ENCODE measurements at regions not wholly inside any gene's neighbourhood (a gene's known extent, or its start where the extent isn't known, plus 50 kb on each side); places are given as distances from the start of the nearest gene placed in this dataset.

DNA sequence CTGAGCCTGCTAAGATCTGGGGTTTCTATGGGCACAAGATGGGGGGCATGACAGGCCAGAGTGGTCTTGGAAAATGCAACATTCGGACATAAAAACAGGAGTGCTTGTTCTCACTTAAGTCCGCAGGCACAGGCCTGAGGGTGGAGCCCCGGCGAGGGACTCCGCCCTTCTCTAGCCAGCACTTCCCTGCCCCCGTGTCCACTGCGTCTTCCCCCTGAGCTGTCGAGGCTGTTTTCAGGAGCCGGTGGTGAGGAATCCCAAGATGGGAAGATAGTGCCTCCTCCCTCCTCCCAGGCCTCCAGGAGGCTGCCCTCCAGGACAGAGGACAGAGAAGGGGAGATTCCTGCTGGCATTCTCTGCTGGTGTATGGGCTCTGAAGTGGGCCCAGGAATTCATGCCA lies 105.2 kb downstream of the TLR5 start:
- H3K36me3 ChIP-seq: no peaks in the 10 kb centered on the region
- H3K27me3 ChIP-seq: no peaks in the 10 kb centered on the region
- H3K4me3 ChIP-seq: no peak overlapping the region
- DNase-seq (no peak), ATAC-seq (no peak)
- no peaks in the 10 kb centered on the region for H3K4me1 ChIP-seq
- no peaks in the 10 kb centered on the region for H3K9me3 ChIP-seq
- intact Hi-C loops (cut with DNase I): no loop called here
- no peak overlapping the region for H3K27ac ChIP-seq
- TF ChIP-seq, protein P1, sequence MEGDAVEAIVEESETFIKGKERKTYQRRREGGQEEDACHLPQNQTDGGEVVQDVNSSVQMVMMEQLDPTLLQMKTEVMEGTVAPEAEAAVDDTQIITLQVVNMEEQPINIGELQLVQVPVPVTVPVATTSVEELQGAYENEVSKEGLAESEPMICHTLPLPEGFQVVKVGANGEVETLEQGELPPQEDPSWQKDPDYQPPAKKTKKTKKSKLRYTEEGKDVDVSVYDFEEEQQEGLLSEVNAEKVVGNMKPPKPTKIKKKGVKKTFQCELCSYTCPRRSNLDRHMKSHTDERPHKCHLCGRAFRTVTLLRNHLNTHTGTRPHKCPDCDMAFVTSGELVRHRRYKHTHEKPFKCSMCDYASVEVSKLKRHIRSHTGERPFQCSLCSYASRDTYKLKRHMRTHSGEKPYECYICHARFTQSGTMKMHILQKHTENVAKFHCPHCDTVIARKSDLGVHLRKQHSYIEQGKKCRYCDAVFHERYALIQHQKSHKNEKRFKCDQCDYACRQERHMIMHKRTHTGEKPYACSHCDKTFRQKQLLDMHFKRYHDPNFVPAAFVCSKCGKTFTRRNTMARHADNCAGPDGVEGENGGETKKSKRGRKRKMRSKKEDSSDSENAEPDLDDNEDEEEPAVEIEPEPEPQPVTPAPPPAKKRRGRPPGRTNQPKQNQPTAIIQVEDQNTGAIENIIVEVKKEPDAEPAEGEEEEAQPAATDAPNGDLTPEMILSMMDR (IDR thresholded peaks at IDR 0.05): no peak

DNA sequence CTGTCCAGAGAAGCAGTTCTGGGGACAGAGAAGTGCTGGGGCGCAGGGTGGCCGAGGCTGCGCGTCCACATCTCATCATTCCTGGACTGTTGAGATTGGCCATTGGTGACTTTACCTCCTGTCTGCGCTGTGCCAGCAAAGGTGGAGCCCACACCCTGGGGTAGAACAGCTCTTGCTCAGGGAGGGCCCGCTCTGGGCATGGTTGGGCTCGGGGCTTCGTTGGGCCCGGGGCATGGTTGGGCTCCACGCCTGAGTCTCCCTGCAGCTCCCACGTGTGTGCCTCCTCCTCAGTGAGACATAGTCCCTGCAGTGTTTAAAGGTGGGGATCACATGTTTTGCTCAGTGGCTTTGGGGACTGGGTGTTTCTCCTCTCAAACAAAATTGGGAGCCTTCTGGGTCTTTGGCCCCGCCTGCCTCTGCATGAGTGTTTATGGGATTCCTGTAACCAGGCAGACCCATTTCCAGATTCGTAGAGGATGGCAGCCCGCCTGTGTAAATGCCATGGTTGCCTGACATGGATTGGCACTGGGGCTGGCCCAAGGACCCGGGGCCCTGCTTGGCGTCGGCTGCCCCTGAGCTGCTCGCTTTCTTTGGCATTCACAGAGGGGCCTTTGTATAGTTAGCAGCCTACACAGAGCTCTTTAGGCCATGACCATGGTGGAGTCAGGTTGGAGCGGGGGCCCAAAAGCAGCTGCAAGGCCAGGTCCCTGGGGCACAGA lies 104.6 kb downstream of the TLR5 start:
- Histone ChIP-seq H3K9me3 (no peaks in the 10 kb centered on the region), H3K4me1 (no peaks in the 10 kb centered on the region), H3K4me3 (no peak overlapping the region), H3K27ac (no peak overlapping the region), H3K36me3 (no peaks in the 10 kb centered on the region), H3K27me3 (no peaks in the 10 kb centered on the region)
- DNase-seq: no peak
- peak; percentile 18 for ATAC-seq
- intact Hi-C loops (cut with DNase I): no loop called here
- TF ChIP-seq, protein P1 (IDR thresholded peaks at IDR 0.05): no peak

DNA sequence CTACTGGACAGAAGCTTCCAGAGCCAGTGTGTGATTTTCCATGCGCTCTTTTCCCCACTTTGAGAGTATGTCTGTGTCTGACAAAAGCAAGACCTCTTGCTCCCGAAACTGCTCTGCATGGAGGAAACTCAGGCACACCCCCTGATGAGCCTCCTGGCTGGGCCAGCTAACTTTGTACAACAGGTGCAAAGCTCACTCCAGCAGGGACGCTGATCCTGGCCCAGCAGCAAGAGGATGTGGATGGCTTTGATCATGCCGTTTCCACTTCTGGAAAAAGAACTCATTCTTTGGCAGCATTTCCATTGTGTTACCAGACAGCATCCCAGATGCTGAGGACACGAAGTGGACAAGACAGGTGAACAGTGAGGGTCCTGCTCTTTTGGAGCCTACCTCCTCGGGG lies 103.1 kb downstream of the TLR5 start:
- no peak for DNase-seq

DNA sequence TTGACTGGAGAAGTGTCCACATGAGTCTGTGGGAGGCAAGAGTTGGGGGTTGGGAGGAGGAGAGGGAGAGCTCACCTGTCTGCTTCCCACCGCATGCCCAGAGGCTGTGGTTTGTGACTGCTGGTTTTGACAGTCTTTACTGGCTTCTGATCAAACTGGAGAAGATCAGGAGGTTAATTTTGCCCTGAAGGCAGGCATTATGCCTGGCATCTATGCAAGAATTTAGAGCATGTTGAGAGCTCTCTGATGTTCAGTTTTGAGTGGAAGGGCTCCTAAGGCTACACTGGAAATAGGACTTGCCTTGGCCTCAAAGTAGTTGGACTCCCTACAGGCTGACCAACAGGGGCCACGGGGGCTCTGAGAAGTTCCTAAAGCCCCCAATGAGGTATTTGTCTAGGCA lies 101.6 kb downstream of the TLR5 start:
- no peak for DNase-seq

More for the DNA sequence above, 103.1 kb downstream of the TLR5 start:
- Histone ChIP-seq H3K4me3 (no peak overlapping the region), H3K9me3 (no peaks in the 10 kb centered on the region), H3K4me1 (no peaks in the 10 kb centered on the region), H3K36me3 (no peaks in the 10 kb centered on the region), H3K27me3 (no peaks in the 10 kb centered on the region), H3K27ac (no peak overlapping the region)
- TF ChIP-seq, protein P1 (IDR thresholded peaks at IDR 0.05): no peak
- ATAC-seq: no peak
- intact Hi-C loops (cut with DNase I): no loop called here

DNA sequence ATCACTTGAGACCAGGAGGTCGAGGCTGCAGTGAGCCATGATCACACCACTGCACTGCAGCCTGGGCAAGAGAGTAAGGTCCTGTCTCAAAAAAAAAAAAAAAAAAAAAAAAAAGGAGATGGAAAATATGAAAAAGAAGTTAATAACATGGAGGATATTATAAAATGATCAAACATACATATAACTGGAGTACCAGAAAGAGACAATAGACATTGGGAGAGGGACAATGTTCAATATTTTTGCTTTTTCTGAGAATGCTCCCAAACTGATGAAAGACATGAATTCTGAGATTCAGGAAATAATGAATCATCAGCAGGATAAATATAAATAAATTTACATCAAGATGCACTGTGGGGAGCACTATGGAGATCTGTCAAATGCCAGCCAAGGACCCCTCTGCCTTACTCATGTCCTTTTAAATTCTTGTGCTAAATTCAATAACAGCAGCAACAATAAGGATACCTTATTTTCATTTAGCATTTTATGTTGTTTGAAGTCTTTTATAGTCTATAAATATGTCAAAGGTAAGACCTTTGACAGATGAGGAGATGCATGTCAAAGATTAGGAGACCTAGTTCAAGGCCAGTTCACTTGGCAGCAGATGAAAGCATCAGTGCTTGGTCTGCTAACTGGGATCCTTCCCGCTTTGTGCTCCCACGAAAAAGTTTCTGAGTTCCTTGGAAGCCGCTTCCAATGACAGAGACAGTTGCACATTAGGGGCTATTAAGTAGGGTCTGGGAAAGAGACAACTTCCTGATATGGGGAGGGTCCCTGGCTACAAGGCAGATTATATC lies 97.7 kb downstream of the TLR5 start:
- Histone ChIP-seq H3K9me3 (peaks cover 5% of the 10 kb centered on the region), H3K4me3 (no peak overlapping the region), H3K36me3 (no peaks in the 10 kb centered on the region), H3K27me3 (no peaks in the 10 kb centered on the region), H3K4me1 (no peaks in the 10 kb centered on the region), H3K27ac (no peak overlapping the region)
- intact Hi-C loops (cut with DNase I): no loop called here
- DNase-seq (no peak), ATAC-seq (no peak)
- TF ChIP-seq, protein P1 (IDR thresholded peaks at IDR 0.05): no peak

More for the DNA sequence above, 101.6 kb downstream of the TLR5 start:
- Histone ChIP-seq H3K27me3 (no peaks in the 10 kb centered on the region), H3K4me1 (no peaks in the 10 kb centered on the region), H3K27ac (no peak overlapping the region), H3K36me3 (no peaks in the 10 kb centered on the region), H3K4me3 (no peak overlapping the region), H3K9me3 (peaks cover 5% of the 10 kb centered on the region)
- TF ChIP-seq, protein P1 (IDR thresholded peaks at IDR 0.05): no peak
- intact Hi-C loops (cut with DNase I): no loop called here
- peak; percentile 71 for ATAC-seq

Data from upper lobe of right lung (tissue), 1 donor.